OCI-LY3 (cell line): ENCODE measurements at regions not wholly inside any gene's neighbourhood (a gene's known extent, or its start where the extent isn't known, plus 50 kb on each side); places are given as distances from the start of the nearest gene placed in this dataset.

Experiments
- EZH2phosphoT487 ChIP-seq: fragments of 200-600 bp; shearing (Covaris generic); IDR thresholded peaks from 2 replicates; pipeline ENCODE4 v1.6.1; 2018; ENCODE audit warnings: antibody characterized with exemption, mixed run types, low read depth
- TF ChIP-seq, protein P1 (sequence below): fragments of 200-600, 300-600 bp; sonication (generic); IDR thresholded peaks from 2 replicates; pipeline ENCODE4 v1.5.1; 2014; ENCODE audit warnings: antibody characterized with exemption, low read length, low read depth

DNA sequence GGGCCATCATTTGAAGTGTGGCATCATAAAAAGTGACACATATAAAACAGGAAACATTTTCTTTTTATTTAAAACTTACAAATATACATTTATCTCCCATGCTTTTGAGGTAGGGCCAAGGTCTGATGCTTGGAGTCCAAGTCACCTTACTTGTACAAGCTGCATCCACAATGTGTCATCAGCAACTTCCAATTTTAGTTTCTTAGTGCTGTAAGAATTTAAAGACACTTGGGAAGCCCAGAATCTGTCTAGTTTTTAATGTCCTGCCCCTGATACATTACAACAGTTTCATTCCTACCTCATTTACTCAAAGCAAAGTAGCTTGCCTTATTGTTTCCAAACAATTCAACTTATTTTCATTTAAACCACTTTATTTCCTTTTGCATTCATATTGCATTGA is 297.7 kb downstream of the MTX2 start:
- TF ChIP-seq, protein P1, sequence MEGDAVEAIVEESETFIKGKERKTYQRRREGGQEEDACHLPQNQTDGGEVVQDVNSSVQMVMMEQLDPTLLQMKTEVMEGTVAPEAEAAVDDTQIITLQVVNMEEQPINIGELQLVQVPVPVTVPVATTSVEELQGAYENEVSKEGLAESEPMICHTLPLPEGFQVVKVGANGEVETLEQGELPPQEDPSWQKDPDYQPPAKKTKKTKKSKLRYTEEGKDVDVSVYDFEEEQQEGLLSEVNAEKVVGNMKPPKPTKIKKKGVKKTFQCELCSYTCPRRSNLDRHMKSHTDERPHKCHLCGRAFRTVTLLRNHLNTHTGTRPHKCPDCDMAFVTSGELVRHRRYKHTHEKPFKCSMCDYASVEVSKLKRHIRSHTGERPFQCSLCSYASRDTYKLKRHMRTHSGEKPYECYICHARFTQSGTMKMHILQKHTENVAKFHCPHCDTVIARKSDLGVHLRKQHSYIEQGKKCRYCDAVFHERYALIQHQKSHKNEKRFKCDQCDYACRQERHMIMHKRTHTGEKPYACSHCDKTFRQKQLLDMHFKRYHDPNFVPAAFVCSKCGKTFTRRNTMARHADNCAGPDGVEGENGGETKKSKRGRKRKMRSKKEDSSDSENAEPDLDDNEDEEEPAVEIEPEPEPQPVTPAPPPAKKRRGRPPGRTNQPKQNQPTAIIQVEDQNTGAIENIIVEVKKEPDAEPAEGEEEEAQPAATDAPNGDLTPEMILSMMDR = no peak
- TF ChIP-seq EZH2phosphoT487 = no peak
